H1 (cell line): ENCODE measurements at regions not wholly inside any gene's neighbourhood (a gene's known extent, or its start where the extent isn't known, plus 50 kb on each side); places are given as distances from the start of the nearest gene placed in this dataset.

ENCODE experiments used
- CTCF ChIA-PET: fragments of 300-600 bp; sonication (Branson Sonifier 250); formaldehyde crosslinking; loops from one replicate; lab custom pipeline; 2021; ENCODE audit not compliant: partially characterized antibody; lab: Charles Lee
- POLR2A ChIA-PET: fragments of 300-600 bp; sonication (Branson Sonifier 250); formaldehyde crosslinking; loops from one replicate; lab custom pipeline; 2021; ENCODE audit warnings: inconsistent platforms; ENCODE audit not compliant: partially characterized antibody; lab: Charles Lee
- DNase-seq, 2 experiments: peaks; one replicate each; pipeline versions ENCODE4 v3.0.0 to v3.0.0-alpha.2; 2010 to 2022; ENCODE audit warnings: low spot score in 2 of 2, low read depth in 1 of 2, mixed read lengths in 1 of 2
- FAIRE-seq: peaks from 2 replicates; lab custom pipeline; 2011; peaks lifted over from hg19 to GRCh38; lab: Jason Lieb, UNC
- H2AFZ ChIP-seq: 2 replicates; pipeline ENCODE4 v1.8.1; 2012; ENCODE audit warnings: low read length, inconsistent platforms
- H2AK5ac ChIP-seq: 2 replicates; pipeline ENCODE4 v1.6.1; 2013; ENCODE audit warnings: low read depth, low read length
- H2BK120ac ChIP-seq: replicated peaks from 2 replicates; pipeline ENCODE3; 2013; ENCODE audit warnings: low read depth, low read length, inconsistent platforms
- H2BK12ac ChIP-seq: 2 replicates; pipeline ENCODE4 v1.6.1; 2013; ENCODE audit warnings: low read depth, low read length
- H2BK15ac ChIP-seq: 2 replicates; pipeline ENCODE4 v1.6.1; 2013; ENCODE audit warnings: low read length
- H2BK20ac ChIP-seq: 2 replicates; pipeline ENCODE4 v1.6.1; 2013; ENCODE audit warnings: low read length
- H2BK5ac ChIP-seq: 2 replicates; pipeline ENCODE4 v1.6.1; 2013; ENCODE audit warnings: low read depth, low read length
- H3K14ac ChIP-seq: 2 replicates; pipeline ENCODE4 v1.6.1; 2013; ENCODE audit warnings: inconsistent platforms; ENCODE audit not compliant: insufficient read length
- H3K18ac ChIP-seq: 2 replicates; pipeline ENCODE4 v1.6.1; 2013; ENCODE audit warnings: low read length; ENCODE audit errors: extremely low read depth
- H3K23ac ChIP-seq: 2 replicates; pipeline ENCODE4 v1.6.1; 2013; ENCODE audit warnings: inconsistent platforms; ENCODE audit not compliant: insufficient read length
- H3K23me2 ChIP-seq: 2 replicates; pipeline ENCODE4 v1.6.1; 2013; ENCODE audit warnings: low read depth, low read length
- H3K27ac ChIP-seq: 2 replicates; pipeline ENCODE4 v1.6.1; 2011; ENCODE audit warnings: low read depth, low read length, inconsistent platforms
- H3K27me3 ChIP-seq, 4 experiments: replicated peaks in 1 of 4; 1 replicate in 1 of 4; 2 replicates in 3 of 4; pipeline versions ENCODE4 v1.6.1 to v1.8.1; 2011 to 2013; ENCODE audit warnings: low read length in 3 of 4, mild to moderate bottlenecking in 3 of 4, inconsistent platforms in 2 of 4, mixed read lengths in 2 of 4, moderate library complexity in 1 of 4; ENCODE audit not compliant: control insufficient read depth in 3 of 4, insufficient read depth in 3 of 4; ENCODE audit errors: extremely low read depth in 1 of 4
- H3K36me3 ChIP-seq, 4 experiments: 2 replicates each; pipeline versions ENCODE4 v1.6.1 to v1.8.1; 2011 to 2013; ENCODE audit warnings: mild to moderate bottlenecking in 4 of 4, low read length in 3 of 4, moderate library complexity in 2 of 4, control low read depth in 1 of 4, inconsistent platforms in 1 of 4; ENCODE audit not compliant: insufficient read depth in 4 of 4, control insufficient read depth in 2 of 4
- H3K4ac ChIP-seq: replicated peaks from 2 replicates; pipeline ENCODE3; 2013; ENCODE audit warnings: low read length, low read depth, mixed read lengths, inconsistent platforms; ENCODE audit not compliant: insufficient read length
- H3K4me1 ChIP-seq, 4 experiments: replicated peaks in 1 of 4; 1 replicate in 1 of 4; 2 replicates in 3 of 4; pipeline versions ENCODE4 v1.6.1 to v1.8.1; 2011 to 2013; ENCODE audit warnings: low read length in 3 of 4, inconsistent platforms in 2 of 4, mixed read lengths in 1 of 4; ENCODE audit not compliant: insufficient read depth in 4 of 4, control insufficient read depth in 3 of 4
- H3K4me2 ChIP-seq, 2 experiments: 2 replicates each; pipeline versions ENCODE4 v1.6.1 to v1.8.1; 2011 to 2013; ENCODE audit warnings: low read depth in 2 of 2, low read length in 2 of 2, control low read depth in 1 of 2, inconsistent platforms in 1 of 2, mild to moderate bottlenecking in 1 of 2; ENCODE audit not compliant: insufficient read depth in 1 of 2
- H3K4me3 ChIP-seq, 4 experiments: fragments of 200-600, 300-600 bp in 1 of 4; sonication (generic), shearing (Covaris generic), sonication (Bioruptor Twin) in 1 of 4; 2 replicates each; pipeline versions ENCODE4 v1.5.1 to v1.8.1; 2011 to 2016; ENCODE audit warnings: low read length in 4 of 4, low read depth in 3 of 4, control low read depth in 2 of 4, inconsistent platforms in 2 of 4, mild to moderate bottlenecking in 2 of 4, mixed read lengths in 1 of 4, moderate library complexity in 1 of 4; ENCODE audit not compliant: insufficient read depth in 2 of 4; ENCODE audit errors: extremely low read depth in 1 of 4
- H3K56ac ChIP-seq: replicated peaks from 2 replicates; pipeline ENCODE3; 2013; ENCODE audit warnings: low read depth, mild to moderate bottlenecking, mixed read lengths, low read length, inconsistent platforms; ENCODE audit not compliant: insufficient read length
- H3K79me1 ChIP-seq: 2 replicates; pipeline ENCODE4 v1.6.1; 2013; ENCODE audit warnings: low read depth, low read length, control low read depth
- H3K79me2 ChIP-seq, 2 experiments: 2 replicates each; pipeline versions ENCODE4 v1.6.1 to v1.8.1; 2012 to 2013; ENCODE audit warnings: low read length in 2 of 2, mild to moderate bottlenecking in 2 of 2, inconsistent platforms in 1 of 2; ENCODE audit not compliant: insufficient read depth in 2 of 2, control insufficient read depth in 1 of 2
- H3K9ac ChIP-seq, 4 experiments: replicated peaks in 1 of 4; 1 replicate in 1 of 4; 2 replicates in 3 of 4; pipeline versions ENCODE4 v1.6.1 to v1.8.1; 2011 to 2013; ENCODE audit warnings: low read depth in 3 of 4, low read length in 3 of 4, control low read depth in 2 of 4, mild to moderate bottlenecking in 2 of 4, moderate library complexity in 2 of 4, inconsistent platforms in 1 of 4; ENCODE audit errors: extremely low read depth in 1 of 4
- H3K9me3 ChIP-seq, 2 experiments: 2 replicates each; pipeline versions ENCODE4 v1.6.1 to v1.8.1; 2012 to 2013; ENCODE audit warnings: mild to moderate bottlenecking in 2 of 2, moderate library complexity in 2 of 2, control low read depth in 1 of 2, inconsistent platforms in 1 of 2, low read depth in 1 of 2, low read length in 1 of 2, mixed read lengths in 1 of 2; ENCODE audit not compliant: insufficient read depth in 2 of 2
- H4K20me1 ChIP-seq, 2 experiments: replicated peaks in 1 of 2; 2 replicates each; pipeline versions ENCODE3 to v1.8.1; 2011 to 2013; ENCODE audit warnings: inconsistent platforms in 2 of 2, low read length in 2 of 2, mild to moderate bottlenecking in 1 of 2; ENCODE audit not compliant: insufficient read depth in 2 of 2, control insufficient read depth in 1 of 2
- H4K5ac ChIP-seq: 2 replicates; pipeline ENCODE4 v1.6.1; 2013; ENCODE audit warnings: low read length, low read depth, mixed read lengths, inconsistent platforms; ENCODE audit not compliant: insufficient read length
- H4K8ac ChIP-seq: 2 replicates; pipeline ENCODE4 v1.8.0; 2013; ENCODE audit warnings: mild to moderate bottlenecking, moderate library complexity, low read length, inconsistent platforms; ENCODE audit not compliant: insufficient read depth; ENCODE audit errors: extremely low read depth
- H4K91ac ChIP-seq: replicated peaks from 2 replicates; pipeline ENCODE3; 2013; ENCODE audit warnings: low read length, mixed read lengths, inconsistent platforms; ENCODE audit not compliant: insufficient read length
- ATF2 ChIP-seq: IDR thresholded peaks from 2 replicates; pipeline ENCODE4 v1.6.1; 2012; ENCODE audit warnings: low read length, inconsistent platforms
- CHD2 ChIP-seq: IDR thresholded peaks from 2 replicates; pipeline ENCODE4 v1.6.1; 2012; ENCODE audit warnings: low read length, improper control_type of control experiment
- CTBP2 ChIP-seq: IDR thresholded peaks from 2 replicates; pipeline ENCODE4 v1.7.0; 2011; ENCODE audit warnings: borderline replicate concordance, mild to moderate bottlenecking, moderate library complexity, mixed read lengths, low read length; ENCODE audit not compliant: insufficient read depth, insufficient read length
- EP300 ChIP-seq, 2 experiments: IDR thresholded peaks; 1 replicate in 1 of 2; 2 replicates in 1 of 2; pipeline ENCODE4 v1.6.1; 2011 to 2012; ENCODE audit warnings: low read depth in 2 of 2, low read length in 2 of 2, mild to moderate bottlenecking in 2 of 2, borderline replicate concordance in 1 of 2, inconsistent platforms in 1 of 2, moderate library complexity in 1 of 2
- FOSL1 ChIP-seq: IDR thresholded peaks from 2 replicates; pipeline ENCODE4 v1.6.1; 2011; ENCODE audit warnings: mild to moderate bottlenecking, low read depth, low read length, moderate library complexity; ENCODE audit not compliant: insufficient read depth
- NANOG ChIP-seq: IDR thresholded peaks from 2 replicates; pipeline ENCODE4 v1.6.1; 2011; ENCODE audit warnings: low read length, low read depth, mild to moderate bottlenecking, inconsistent platforms; ENCODE audit not compliant: insufficient read depth, poor library complexity, severe bottlenecking
- RBBP5 ChIP-seq: IDR thresholded peaks from 2 replicates; pipeline ENCODE4 v1.7.1; 2012; ENCODE audit warnings: low read depth, mild to moderate bottlenecking, inconsistent platforms, low read length, moderate library complexity, borderline replicate concordance
- RNF2 ChIP-seq: fragments of 200-900, 300-1000 bp; sonication (generic); IDR thresholded peaks from 2 replicates; pipeline ENCODE4 v1.7.1; 2016; ENCODE audit warnings: borderline replicate concordance, low read depth, mild to moderate bottlenecking, antibody characterized with exemption, low read length; ENCODE audit not compliant: poor library complexity, severe bottlenecking; ENCODE audit errors: missing control alignments
- SUZ12 ChIP-seq: fragments of 200-600 bp; sonication (generic); IDR thresholded peaks from 2 replicates; pipeline ENCODE4 v1.6.1; 2012; ENCODE audit warnings: mild to moderate bottlenecking, inconsistent platforms, low read length, moderate library complexity, mixed read lengths
- TCF12 ChIP-seq: IDR thresholded peaks from 2 replicates; pipeline ENCODE4 v1.6.1; 2011; ENCODE audit warnings: low read depth, mild to moderate bottlenecking, low read length
- YY1 ChIP-seq: IDR thresholded peaks from 2 replicates; pipeline ENCODE4 v1.6.1; 2011; ENCODE audit warnings: low read depth, mild to moderate bottlenecking, low read length
- ZNF274 ChIP-seq: IDR thresholded peaks from 2 replicates; pipeline ENCODE4 v1.7.0; 2012; ENCODE audit warnings: low read length, borderline replicate concordance; ENCODE audit errors: extremely low read depth
- WGBS, 2 experiments: shearing (Covaris generic) in 1 of 2; methylation state at CpG; one replicate each; pipeline versions ENCODE4 v1.1.6 to v1.1.7; 2013 to 2015; ENCODE audit warnings: low lambda C conversion rate in 2 of 2, mixed read lengths in 2 of 2, inconsistent platforms in 1 of 2, low coverage in 1 of 2, missing lambda C conversion rate in 1 of 2; ENCODE audit not compliant: insufficient replicate concordance in 2 of 2, insufficient coverage in 1 of 2, insufficient read length in 1 of 2; ENCODE audit errors: extremely low coverage in 1 of 2, missing lambda C conversion rate in 1 of 2; 5-methylcytosine and 5-hydroxymethylcytosine counted together

- ChIA-PET POLR2A (no interaction called here), CTCF (interaction anchor here (0.7 kb wide), 1 partner anchor 164 kb away, joined by 3 read pairs; no protein-coding TSS in a partner anchor)
- H2BK12ac ChIP-seq, result no peak overlapping the region
- H2BK20ac ChIP-seq, result no peak overlapping the region
- peak overlapping the region; percentile 19 for H4K91ac ChIP-seq
- no peak overlapping the region for H3K9ac ChIP-seq
- H3K23me2 ChIP-seq, result peaks cover 15% of the 10 kb centered on the region; the same call in 1 of the 2 replicates
- H3K4ac ChIP-seq, result no peak overlapping the region
- H2BK120ac ChIP-seq, result no peak overlapping the region
- no peak overlapping the region for H3K23ac ChIP-seq
- DNase-seq, result no peak
- H3K27me3 ChIP-seq, result 0 out of 7 replicates have a peak, but pooled peaks cover 0 to 2% (median 0%) of the 10 kb centered on the region in 4 experiments
- FAIRE-seq, result no peak
- H2AK5ac ChIP-seq, result no peak overlapping the region
- no peak overlapping the region for H3K14ac ChIP-seq
- no peak overlapping the region for H2AFZ ChIP-seq
- H2BK15ac ChIP-seq, result no peak overlapping the region
- no peaks in the 10 kb centered on the region for H3K79me1 ChIP-seq
- H3K4me3 ChIP-seq, result no peak overlapping the region
- H4K20me1 ChIP-seq, result peaks cover 0 to 5% of the 10 kb centered on the region in 2 experiments
- H3K18ac ChIP-seq, result no peak overlapping the region
- H3K4me1 ChIP-seq, result no peaks in the 10 kb centered on the region
- WGBS, 2 experiments, result 90% methylated on average over 7 of the region's 7 CpGs; no CpG with 5 or more reads in 1 of the 2 experiments
- no peak overlapping the region for H2BK5ac ChIP-seq
- H4K5ac ChIP-seq, result no peak overlapping the region
- no peak overlapping the region for H3K4me2 ChIP-seq
- no peak overlapping the region for H4K8ac ChIP-seq
- peaks cover 4 to 9% of the 10 kb centered on the region in 2 experiments; a peak in 2 of 4 replicates for H3K9me3 ChIP-seq
- no peak overlapping the region for H3K27ac ChIP-seq
- H3K56ac ChIP-seq, result peak overlapping the region; percentile 94
- no peaks in the 10 kb centered on the region for H3K36me3 ChIP-seq
- no peaks in the 10 kb centered on the region for H3K79me2 ChIP-seq
- no peak for TF ChIP-seq RBBP5
- TF ChIP-seq YY1, result no peak
- no peak for TF ChIP-seq FOSL1
- TF ChIP-seq NANOG, result no peak
- TF ChIP-seq SUZ12, result no peak
- no peak for TF ChIP-seq ZNF274
- TF ChIP-seq ATF2, result no peak
- TF ChIP-seq RNF2, result no peak
- TF ChIP-seq CHD2, result no peak
- TF ChIP-seq TCF12, result no peak
- TF ChIP-seq CTBP2, result no peak
- TF ChIP-seq EP300 (IDR thresholded peaks at IDR 0.05; ENCODE audit: borderline replicate concordance in 1 of 2, low read depth in 2 of 2, low read length in 2 of 2), result no peak
Measured at GRCh38 chr2:239644011-239644410, 243.2 kb upstream of the HDAC4 start.
